ENCODE measurements at regions not wholly inside any gene's neighbourhood (a gene's known extent, or its start where the extent isn't known, plus 50 kb on each side); places are given as distances from the start of the nearest gene placed in this dataset.

DNA sequence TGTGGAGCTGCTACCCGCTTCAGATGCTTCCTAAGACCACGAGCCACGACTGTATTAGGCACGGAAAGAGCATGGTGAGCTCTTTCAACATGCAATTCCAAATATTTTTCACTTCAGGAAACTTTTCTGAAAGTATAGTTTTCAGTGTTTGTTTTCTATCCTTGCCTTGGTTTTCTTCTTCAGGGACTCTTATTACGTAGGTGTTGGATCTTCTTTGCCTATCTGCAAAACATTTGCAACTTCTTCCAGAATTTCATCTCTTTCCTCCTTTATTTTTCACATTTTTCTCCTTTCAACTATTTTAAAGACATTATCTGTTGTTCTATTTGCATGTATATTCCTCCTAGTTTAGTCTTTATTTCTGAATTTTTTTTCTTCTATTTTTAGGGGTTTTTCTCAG is 148.9 kb upstream of the LSM14A start:
- no TSS peak for BruUV-seq (replicated peaks)
- no peak overlapping the region for H2AFZ ChIP-seq (ENCODE audit: control insufficient read depth, low read depth, low read length)
- 9% methylated on average over 5 of the region's 5 CpGs for WGBS (ENCODE audit: insufficient coverage, insufficient replicate concordance, low lambda C conversion rate, missing lambda C conversion rate)
- TF ChIP-seq NFYB (IDR thresholded peaks at IDR 0.05; ENCODE audit: insufficient read depth, low read depth, low read length) (no peak), GABPA (IDR thresholded peaks at IDR 0.05; ENCODE audit: low read depth) (no peak), JUNB (IDR thresholded peaks at IDR 0.05) (no peak), STAT3 (IDR thresholded peaks at IDR 0.05; ENCODE audit: low read depth, low read length) (no peak), YBX1 (IDR thresholded peaks at IDR 0.05) (no peak), HCFC1 (IDR thresholded peaks at IDR 0.05; ENCODE audit: low read length) (no peak), BCL11A (IDR thresholded peaks at IDR 0.05; ENCODE audit: low read depth, low read length) (no peak), SMAD5 (IDR thresholded peaks at IDR 0.05; ENCODE audit: low read depth) (no peak), POLR2A (IDR thresholded peaks at IDR 0.05; ENCODE audit: low read depth, low read length) (no peak), POU2F2 (IDR thresholded peaks at IDR 0.05; ENCODE audit: borderline replicate concordance, low read depth, low read length) (no peak), SMARCA5 (IDR thresholded peaks at IDR 0.05) (no peak)
- TF ChIP-seq, protein P1, sequence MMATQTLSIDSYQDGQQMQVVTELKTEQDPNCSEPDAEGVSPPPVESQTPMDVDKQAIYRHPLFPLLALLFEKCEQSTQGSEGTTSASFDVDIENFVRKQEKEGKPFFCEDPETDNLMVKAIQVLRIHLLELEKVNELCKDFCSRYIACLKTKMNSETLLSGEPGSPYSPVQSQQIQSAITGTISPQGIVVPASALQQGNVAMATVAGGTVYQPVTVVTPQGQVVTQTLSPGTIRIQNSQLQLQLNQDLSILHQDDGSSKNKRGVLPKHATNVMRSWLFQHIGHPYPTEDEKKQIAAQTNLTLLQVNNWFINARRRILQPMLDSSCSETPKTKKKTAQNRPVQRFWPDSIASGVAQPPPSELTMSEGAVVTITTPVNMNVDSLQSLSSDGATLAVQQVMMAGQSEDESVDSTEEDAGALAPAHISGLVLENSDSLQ (IDR thresholded peaks at IDR 0.05), result no peak
- TF ChIP-seq, protein P2, sequence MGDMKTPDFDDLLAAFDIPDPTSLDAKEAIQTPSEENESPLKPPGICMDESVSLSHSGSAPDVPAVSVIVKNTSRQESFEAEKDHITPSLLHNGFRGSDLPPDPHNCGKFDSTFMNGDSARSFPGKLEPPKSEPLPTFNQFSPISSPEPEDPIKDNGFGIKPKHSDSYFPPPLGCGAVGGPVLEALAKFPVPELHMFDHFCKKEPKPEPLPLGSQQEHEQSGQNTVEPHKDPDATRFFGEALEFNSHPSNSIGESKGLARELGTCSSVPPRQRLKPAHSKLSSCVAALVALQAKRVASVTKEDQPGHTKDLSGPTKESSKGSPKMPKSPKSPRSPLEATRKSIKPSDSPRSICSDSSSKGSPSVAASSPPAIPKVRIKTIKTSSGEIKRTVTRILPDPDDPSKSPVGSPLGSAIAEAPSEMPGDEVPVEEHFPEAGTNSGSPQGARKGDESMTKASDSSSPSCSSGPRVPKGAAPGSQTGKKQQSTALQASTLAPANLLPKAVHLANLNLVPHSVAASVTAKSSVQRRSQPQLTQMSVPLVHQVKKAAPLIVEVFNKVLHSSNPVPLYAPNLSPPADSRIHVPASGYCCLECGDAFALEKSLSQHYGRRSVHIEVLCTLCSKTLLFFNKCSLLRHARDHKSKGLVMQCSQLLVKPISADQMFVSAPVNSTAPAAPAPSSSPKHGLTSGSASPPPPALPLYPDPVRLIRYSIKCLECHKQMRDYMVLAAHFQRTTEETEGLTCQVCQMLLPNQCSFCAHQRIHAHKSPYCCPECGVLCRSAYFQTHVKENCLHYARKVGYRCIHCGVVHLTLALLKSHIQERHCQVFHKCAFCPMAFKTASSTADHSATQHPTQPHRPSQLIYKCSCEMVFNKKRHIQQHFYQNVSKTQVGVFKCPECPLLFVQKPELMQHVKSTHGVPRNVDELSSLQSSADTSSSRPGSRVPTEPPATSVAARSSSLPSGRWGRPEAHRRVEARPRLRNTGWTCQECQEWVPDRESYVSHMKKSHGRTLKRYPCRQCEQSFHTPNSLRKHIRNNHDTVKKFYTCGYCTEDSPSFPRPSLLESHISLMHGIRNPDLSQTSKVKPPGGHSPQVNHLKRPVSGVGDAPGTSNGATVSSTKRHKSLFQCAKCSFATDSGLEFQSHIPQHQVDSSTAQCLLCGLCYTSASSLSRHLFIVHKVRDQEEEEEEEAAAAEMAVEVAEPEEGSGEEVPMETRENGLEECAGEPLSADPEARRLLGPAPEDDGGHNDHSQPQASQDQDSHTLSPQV (IDR thresholded peaks at IDR 0.05), result no peak
- TF ChIP-seq, protein P3, sequence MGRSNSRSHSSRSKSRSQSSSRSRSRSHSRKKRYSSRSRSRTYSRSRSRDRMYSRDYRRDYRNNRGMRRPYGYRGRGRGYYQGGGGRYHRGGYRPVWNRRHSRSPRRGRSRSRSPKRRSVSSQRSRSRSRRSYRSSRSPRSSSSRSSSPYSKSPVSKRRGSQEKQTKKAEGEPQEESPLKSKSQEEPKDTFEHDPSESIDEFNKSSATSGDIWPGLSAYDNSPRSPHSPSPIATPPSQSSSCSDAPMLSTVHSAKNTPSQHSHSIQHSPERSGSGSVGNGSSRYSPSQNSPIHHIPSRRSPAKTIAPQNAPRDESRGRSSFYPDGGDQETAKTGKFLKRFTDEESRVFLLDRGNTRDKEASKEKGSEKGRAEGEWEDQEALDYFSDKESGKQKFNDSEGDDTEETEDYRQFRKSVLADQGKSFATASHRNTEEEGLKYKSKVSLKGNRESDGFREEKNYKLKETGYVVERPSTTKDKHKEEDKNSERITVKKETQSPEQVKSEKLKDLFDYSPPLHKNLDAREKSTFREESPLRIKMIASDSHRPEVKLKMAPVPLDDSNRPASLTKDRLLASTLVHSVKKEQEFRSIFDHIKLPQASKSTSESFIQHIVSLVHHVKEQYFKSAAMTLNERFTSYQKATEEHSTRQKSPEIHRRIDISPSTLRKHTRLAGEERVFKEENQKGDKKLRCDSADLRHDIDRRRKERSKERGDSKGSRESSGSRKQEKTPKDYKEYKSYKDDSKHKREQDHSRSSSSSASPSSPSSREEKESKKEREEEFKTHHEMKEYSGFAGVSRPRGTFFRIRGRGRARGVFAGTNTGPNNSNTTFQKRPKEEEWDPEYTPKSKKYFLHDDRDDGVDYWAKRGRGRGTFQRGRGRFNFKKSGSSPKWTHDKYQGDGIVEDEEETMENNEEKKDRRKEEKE (IDR thresholded peaks at IDR 0.05), result no peak
- TF ChIP-seq, protein P4, sequence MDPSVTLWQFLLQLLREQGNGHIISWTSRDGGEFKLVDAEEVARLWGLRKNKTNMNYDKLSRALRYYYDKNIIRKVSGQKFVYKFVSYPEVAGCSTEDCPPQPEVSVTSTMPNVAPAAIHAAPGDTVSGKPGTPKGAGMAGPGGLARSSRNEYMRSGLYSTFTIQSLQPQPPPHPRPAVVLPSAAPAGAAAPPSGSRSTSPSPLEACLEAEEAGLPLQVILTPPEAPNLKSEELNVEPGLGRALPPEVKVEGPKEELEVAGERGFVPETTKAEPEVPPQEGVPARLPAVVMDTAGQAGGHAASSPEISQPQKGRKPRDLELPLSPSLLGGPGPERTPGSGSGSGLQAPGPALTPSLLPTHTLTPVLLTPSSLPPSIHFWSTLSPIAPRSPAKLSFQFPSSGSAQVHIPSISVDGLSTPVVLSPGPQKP (IDR thresholded peaks at IDR 0.05; ENCODE audit: low read depth, low read length), result no peak
- no peak overlapping the region for H3K27ac ChIP-seq (ENCODE audit: control insufficient read depth, insufficient read depth)
- no peak overlapping the region for H3K4me2 ChIP-seq (ENCODE audit: control insufficient read depth, insufficient read depth)
- FAIRE-seq (no peak), DNase-seq (ENCODE audit: low read depth, low spot score) (no peak), ATAC-seq (no peak)
- H4K20me1 ChIP-seq (ENCODE audit: control insufficient read depth, insufficient read depth), result no peaks in the 10 kb centered on the region
- ChIA-PET RAD21 (ENCODE audit: unreplicated experiment) (no interaction called here), SMC1A (ENCODE audit: uncharacterized antibody, unreplicated experiment) (no interaction called here), CTCF (interaction anchor here (1.1 kb wide), 1 partner anchor 18 kb away, joined by 3 read pairs; no protein-coding TSS in a partner anchor), POLR2A (no interaction called here)
- H3K9ac ChIP-seq (ENCODE audit: control insufficient read depth, insufficient read depth, low read length), result no peak overlapping the region
- H3K9me3 ChIP-seq (replicated peaks; ENCODE audit: control insufficient read depth, insufficient read depth, low read length), result no peaks in the 10 kb centered on the region
- in situ Hi-C loops (cut with MboI) (no loop called here), intact Hi-C loops (cut with micrococcal nuclease; ENCODE audit: unreplicated experiment) (no loop called here)
- no peaks in the 10 kb centered on the region; a peak in 1 of 4 replicates for H3K27me3 ChIP-seq (replicated peaks in 1 of 2; ENCODE audit: control insufficient read depth in 2 of 2, insufficient read depth in 2 of 2, low read length in 1 of 2)
- no peaks in the 10 kb centered on the region for H3K4me1 ChIP-seq (ENCODE audit: control insufficient read depth, insufficient read depth, low read length)
- H3K79me2 ChIP-seq (ENCODE audit: control insufficient read depth, insufficient read depth, low read length), result no peaks in the 10 kb centered on the region
- no peaks in the 10 kb centered on the region for H3K36me3 ChIP-seq (ENCODE audit: control insufficient read depth in 2 of 2, insufficient read depth in 2 of 2, low read length in 1 of 2)
- no peak overlapping the region for H3K4me3 ChIP-seq

All from GM12878 (cell line).